NCI-H1694 treated with DMSO at 0.1 percent for 48 hours (cell line): ENCODE measurements at regions not wholly inside any gene's neighbourhood (a gene's known extent, or its start where the extent isn't known, plus 50 kb on each side); places are given as distances from the start of the nearest gene placed in this dataset.
"Not testable (repeated sequence)": the region's sequence is repeated elsewhere in the genome, so short reads cannot be mapped to it uniquely, and the experiment has no call there.

Source experiments
- DNase-seq: peaks from one replicate; lab custom pipeline; 2025; lab: John Stamatoyannopoulos, UW

- no peak for DNase-seq
Measured at GRCh38 chr13:48844676-48845075, 131.0 kb upstream of the FNDC3A start.

- no peak for DNase-seq
Measured at GRCh38 chr13:48849515-48849914, 126.2 kb upstream of the FNDC3A start.

- no peak for DNase-seq
Measured at GRCh38 chr13:48851707-48852106, 124.0 kb upstream of the FNDC3A start.

GRCh38 chr13:48852911-48853727 is 122.6 kb upstream of the FNDC3A start:
- no peak for DNase-seq

DNA sequence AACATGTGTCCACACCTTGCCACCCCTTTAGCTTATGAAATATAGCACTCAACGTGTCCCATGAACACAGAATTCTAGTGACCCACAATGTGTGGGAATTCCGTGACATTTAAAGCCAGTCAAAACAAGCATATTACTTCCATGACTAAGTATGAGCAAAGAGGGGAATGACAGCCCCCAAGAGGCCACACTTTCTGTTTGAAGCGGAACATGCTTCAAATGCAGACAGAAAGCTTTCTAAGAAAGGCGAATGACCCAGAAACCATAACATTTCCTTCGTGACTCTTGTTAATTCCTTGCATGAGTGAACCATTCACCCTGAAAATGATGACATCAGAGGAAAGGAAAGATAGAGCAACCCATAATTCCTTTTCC is 122.0 kb upstream of the FNDC3A start:
- no peak for DNase-seq

DNA sequence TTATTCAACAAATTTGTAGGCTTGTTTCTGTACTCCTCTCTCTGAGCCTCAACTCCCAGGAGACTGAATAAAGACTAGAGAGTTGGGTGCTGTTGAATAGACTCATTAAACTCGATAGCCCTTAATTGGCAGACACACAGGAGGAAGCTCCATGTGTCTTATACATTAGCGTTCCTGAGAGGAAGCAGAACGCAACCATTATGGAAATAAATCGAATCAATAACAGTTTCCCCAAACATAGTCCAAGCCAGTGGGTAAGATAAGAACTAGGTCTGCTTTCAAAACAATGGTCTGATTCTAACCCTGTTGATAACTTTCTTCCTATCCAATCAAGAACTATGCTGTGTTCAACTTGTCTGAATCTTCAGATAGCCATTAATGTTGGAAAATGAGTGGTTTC is 118.1 kb upstream of the FNDC3A start:
- no peak for DNase-seq

- no peak for DNase-seq
Measured at GRCh38 chr13:48858122-48858902, 117.4 kb upstream of the FNDC3A start.

DNA sequence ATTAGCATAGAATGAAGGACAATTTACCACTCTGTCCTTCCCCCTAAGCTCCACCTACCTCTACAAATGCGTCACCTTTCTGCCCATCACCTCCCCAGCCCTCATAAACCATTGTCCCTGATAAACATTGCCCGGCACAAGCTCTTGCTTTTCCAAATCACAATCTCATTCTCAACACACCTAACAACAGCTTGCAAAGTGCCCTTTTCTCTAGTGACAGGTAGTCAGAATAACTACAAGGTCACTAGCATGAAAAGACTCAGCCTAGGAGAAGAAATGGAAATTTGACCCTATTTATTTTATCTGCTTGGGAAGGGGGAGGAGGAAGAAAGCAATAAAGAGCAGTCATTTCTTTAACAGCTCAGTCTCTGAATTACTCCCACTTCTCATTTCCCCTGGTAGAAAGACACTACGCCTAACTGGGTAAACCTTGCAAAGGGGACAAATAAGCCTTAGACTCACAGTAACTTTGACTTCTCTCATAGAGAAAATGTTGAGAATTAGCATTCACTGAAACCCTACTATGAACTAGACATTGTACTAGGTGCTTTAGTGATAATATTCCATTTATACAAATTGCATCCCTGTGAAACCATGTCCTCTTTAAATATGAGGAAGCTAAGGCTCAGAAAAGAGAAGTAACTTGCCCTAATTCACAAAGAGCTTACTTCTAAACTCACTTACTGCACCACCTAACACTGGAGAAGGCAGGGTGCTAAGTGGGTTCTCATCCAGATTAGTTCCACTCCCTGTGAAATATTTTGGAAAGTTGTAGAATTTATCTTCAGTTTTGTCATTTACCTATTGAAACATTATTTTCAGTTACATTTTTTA is 116.2 kb upstream of the FNDC3A start:
- no peak for DNase-seq

GRCh38 chr13:48860364-48860763 is 115.3 kb upstream of the FNDC3A start:
- DNase-seq, result no peak

DNA sequence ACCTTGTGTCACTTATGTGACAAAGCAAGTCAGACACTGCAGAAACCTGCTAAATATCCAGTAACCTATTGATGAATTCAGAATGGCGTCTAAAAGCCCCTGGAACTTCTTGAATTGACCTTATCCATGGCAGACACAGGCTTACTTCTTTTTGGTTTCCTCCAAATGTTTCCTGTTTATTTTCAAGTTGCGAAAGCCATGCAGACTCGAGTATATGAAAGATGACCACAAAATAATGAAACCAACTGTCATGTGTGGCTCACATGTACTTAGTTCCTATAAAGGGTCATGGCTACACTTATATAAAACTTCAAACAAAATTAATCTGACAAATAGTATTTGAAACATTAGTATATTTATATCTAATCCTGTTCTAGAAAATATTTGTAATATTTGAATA is 113.1 kb upstream of the FNDC3A start:
- no peak for DNase-seq

DNA sequence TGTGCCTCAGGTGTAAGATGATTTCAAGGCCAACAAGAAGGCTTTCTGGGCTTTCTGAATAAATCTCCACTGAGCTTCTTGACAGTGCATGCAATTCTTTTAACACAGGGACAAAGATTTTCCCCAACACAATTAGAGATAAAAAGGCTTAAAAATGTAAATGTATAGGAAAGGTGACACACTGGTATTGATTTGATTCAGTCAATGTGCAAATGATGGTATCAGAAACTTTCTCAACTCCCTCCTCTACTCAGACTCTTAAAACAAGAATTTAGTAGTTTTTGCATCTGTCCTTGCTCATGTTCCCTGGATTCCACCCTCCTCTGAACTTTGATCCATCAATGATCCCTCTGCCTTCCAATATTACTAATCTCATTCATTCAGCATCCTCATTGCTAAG is 111.6 kb upstream of the FNDC3A start:
- DNase-seq, result no peak

GRCh38 chr13:48866249-48866648 is 109.5 kb upstream of the FNDC3A start:
- no peak for DNase-seq

DNA sequence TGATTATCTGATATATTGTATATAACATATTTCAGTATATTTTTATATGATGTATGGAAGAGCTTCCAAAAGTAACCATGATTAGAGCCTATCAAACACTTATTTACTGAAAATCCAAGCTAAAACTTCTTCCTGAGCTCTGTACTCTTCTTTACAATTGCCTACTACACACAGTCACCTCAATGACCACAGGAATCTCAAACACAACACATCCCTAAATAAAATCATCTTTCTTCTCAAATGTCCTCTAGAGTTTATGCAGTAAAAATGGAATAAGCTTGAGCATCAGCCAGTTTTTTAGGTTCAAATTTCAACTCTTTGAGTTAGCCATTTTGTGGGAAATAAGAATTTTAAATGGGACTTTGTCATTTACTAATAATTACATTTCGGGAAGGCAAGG is 102.6 kb upstream of the FNDC3A start:
- DNase-seq, result no peak

GRCh38 chr13:48873587-48873986 is 102.1 kb upstream of the FNDC3A start:
- DNase-seq, result no peak

DNA sequence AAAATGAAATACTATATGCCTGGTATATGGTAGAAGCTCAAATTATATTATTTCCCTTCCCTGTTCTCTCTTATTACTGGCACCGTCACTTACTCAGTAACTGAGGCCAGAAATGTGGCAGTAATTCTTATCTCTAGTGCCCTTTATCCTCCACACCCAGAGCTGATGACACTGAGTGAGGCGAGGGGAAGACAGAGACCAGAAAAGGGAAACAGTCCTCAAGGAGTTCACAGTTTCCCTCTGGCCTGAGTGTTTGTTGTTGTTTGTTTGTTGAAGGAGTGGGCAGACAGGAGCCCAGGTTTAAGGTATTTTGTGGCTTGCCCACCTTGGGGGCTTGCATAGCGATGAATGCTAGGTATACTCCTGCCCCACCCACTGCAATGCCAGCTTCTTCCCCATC is 101.5 kb upstream of the FNDC3A start:
- DNase-seq, result no peak

DNA sequence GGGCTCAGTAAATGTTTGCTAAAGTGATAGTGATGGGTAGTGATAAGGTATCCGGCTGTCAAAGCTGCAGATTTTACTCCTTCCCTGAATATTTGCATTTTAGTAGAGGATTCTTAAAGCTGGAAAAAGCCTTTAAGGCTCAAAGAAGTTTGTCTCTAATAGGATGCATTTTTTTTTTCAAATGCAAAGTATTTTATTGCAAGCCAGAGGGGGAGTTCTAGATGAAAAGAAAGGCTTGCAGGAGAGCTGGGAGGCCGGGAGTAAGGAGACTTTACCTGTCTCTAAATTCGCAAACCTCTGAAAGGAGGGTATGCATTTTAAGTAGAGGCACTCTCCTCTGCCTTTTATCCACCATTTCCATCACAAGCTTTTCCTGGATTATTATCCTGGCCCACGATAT is 100.7 kb upstream of the FNDC3A start:
- no peak for DNase-seq

DNA sequence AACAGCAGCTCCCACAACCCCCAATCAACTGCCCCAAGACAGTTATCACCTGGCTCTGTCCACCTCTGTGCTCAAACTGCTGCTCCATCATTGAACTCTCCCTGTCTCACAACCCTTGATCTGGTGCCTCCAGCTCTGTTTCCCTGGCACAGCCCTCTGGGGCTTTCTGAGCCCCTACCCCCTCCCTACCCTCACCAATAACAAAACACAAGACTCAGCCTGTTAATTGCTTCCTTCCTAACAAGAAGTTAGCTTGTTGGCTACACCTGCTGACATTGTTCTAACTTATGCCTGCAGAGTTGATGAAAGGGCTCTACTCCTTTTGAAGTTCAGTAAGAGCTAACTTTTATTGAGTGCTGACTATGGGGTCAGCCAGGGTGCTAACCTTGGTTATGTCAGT is 99.4 kb upstream of the FNDC3A start:
- no peak for DNase-seq

GRCh38 chr13:48879432-48879831 is 96.3 kb upstream of the FNDC3A start:
- no peak for DNase-seq

GRCh38 chr13:48879854-48880253 is 95.9 kb upstream of the FNDC3A start:
- no peak for DNase-seq

DNA sequence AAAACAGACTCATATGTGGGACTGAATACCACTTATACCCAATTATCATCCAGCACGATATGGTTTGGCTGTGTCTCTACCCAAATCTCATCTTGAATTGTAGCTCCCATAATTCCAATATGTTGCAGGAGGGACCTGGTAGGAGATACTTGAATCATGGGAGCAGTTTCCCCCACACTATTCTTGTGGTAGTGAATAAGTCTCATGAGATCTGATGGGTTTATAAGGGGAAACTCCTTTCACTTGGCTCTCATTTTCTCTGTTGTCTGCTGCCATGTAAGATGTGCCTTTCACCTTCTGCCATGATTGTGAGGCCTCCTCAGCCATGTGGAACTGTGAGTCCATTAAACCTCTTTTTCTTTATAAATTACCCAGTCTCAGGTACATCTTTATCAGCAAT is 91.9 kb upstream of the FNDC3A start:
- DNase-seq, result not testable (repeated sequence)

- no peak for DNase-seq
Measured at GRCh38 chr13:48885027-48885395, 90.7 kb upstream of the FNDC3A start.

- no peak for DNase-seq
Measured at GRCh38 chr13:48888613-48889012, 87.1 kb upstream of the FNDC3A start.

GRCh38 chr13:48890391-48890790 is 85.3 kb upstream of the FNDC3A start:
- no peak for DNase-seq
